ENCODE measurements at regions not wholly inside any gene's neighbourhood (a gene's known extent, or its start where the extent isn't known, plus 50 kb on each side); places are given as distances from the start of the nearest gene placed in this dataset.
A peak's percentile ranks its signal among the peaks of the same experiment; 100 is the strongest.

DNA sequence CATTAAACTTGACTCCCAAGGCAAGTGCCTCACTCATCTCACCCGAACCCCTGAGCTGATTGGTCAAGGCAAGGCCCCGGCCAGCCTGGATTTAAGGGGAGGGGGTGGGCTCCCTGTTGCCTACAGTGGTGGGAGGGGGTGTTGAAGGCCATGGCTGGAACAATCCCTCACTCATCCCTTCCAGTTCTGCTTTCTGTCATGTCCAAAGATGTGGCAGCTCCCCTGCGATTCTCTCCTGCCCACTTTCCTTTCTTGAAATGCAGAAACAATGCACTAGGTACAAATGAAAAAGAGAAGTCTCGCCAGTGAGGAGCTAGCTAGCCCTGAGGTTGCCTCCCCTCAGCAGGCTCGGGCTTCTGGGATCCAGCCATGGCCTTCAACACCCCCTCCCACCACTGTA, 240.9 kb downstream of the SYK start:
- no peak for DNase-seq

- no peak for DNase-seq
These were observed 241.6 kb downstream of the SYK start for GRCh38 chr9:91043056-91043810.

DNA sequence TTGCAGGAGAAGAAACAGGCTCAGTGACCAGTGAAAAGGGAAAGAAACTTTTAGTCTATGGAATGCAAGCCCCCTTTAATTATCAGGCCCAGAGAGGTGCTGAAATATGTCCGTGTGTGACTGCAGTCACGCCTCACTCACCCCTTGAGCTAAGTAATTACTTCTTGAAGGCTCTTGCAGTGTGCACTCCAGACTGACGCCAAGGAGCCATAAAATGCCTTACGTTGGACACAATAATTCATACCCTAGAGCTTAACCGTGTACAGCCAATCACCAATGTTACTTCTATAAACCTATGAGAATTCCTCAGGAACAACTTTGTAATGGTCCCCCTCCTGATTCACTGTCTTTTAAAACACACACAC, 242.2 kb downstream of the SYK start:
- DNase-seq, result no peak

DNA sequence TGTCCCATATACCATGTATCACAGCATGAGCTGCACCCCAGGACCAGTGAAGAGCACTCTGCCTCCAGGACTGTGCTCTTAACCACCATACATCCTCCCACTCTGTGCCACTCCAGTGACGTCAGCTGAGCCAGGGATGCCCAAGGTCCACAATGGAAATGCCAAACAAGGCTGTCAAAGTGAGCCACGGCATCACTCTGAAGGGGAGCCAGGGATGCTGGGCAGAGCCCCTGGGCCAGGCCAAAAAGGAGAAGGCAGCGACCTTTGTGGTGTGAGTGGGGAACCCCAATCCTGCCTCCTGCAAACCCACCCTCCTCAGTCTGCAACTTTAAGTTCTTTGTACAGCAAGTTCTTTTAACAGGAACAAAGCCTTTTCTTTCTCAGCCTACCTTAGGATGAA, 242.7 kb downstream of the SYK start:
- DNase-seq, result no peak

DNA sequence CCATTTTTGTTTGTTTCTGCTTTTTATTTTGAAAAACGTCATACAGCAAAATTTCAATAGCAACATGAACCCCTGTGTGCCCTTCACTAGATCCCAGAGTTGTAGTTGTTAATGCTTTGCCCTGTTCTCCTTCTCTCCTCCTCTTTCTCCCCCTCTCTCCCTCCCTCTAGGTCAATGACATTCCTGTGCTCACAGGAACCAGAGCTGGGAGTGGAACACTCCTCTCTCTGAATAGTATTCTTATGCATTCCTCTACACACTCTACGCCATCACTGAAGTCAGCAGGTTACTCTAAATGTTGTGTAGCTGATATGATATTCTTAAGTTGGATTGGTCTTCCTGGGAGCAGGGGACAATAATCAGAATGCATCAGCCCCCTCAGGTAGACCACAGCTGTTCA, 243.4 kb downstream of the SYK start:
- no peak for DNase-seq

DNA sequence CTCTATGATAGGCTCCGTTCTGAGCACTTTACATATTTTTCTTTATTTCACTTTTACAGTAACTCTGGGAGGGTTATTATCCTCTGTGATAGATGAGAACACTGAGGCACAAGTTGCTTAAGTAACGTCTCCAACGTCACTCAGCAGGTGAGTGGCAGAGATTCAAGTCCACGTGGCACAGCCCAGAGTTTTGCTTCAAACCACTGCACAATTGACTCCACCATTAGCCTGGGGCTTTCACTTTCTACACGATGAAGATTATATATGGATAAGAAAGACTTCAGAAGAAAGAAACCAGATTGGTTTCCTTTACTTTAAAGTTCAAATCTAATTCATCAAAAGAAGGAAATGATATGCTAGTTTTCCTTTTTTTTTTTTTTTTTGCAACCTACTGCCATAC, 245.9 kb downstream of the SYK start:
- peak; percentile 15 for DNase-seq

GRCh38 chr9:91047993-91048607, 246.5 kb downstream of the SYK start:
- DNase-seq, result peak; percentile 78

DNA sequence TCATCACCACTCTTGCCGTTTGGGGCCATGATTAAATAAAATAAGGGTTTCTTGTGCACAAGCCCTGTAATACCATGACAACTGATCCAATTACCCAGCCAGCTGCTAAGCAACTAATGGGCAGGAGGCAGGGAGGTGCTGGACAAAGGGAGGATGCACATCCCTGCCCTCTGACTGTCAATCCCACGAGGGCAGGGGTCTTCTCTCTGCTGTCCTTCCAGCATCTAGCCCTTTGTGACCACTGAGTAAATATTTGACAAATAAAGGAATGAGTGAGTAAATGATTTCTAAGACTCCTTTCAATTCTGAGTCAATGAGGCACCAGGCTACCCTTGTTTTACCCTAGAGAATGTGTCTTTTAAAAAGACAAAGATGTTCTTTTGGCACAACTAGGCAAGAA, 247.1 kb downstream of the SYK start:
- no peak for DNase-seq

DNA sequence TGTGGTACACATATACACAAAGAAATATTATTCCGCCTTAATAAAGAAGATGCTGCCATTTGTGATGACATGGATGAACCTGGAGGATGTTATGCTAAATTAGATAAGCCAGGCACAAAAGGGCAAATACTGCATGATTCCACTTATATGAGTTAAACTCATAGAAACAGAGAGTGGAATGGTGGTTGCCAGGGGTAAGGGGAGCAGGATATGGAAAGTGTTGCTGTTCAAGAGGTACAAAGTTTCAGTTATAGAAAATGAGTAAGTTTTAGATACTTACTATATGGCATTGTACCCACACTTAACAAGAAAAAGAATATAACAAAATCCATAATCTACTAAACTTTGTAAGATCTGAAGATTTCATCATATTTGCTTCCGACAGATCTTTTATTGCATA, 252.2 kb downstream of the SYK start:
- no peak for DNase-seq

- DNase-seq, result peak; percentile 61
These were observed 254.2 kb downstream of the SYK start for GRCh38 chr9:91055845-91056244.

DNA sequence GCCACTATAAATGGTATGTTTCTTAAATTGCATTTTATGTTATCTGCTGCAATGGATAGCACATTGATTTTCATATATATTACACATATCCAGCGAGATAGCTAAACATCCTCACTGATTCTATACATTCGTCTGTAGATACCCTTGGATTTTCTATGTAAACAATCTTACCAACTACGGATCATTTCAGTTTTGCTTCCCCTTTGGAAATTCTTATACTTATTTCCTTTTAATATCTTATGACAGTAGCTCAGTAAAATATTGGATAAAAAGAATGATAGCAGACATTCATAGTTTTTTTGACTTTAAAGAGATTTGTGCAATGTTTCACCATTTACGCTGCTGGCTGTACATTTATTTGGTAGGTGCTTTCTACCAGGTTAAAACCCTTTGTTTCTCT, 254.9 kb downstream of the SYK start:
- no peak for DNase-seq

- DNase-seq, result peak; percentile 80
These were observed 255.3 kb downstream of the SYK start for GRCh38 chr9:91056917-91057316.

DNA sequence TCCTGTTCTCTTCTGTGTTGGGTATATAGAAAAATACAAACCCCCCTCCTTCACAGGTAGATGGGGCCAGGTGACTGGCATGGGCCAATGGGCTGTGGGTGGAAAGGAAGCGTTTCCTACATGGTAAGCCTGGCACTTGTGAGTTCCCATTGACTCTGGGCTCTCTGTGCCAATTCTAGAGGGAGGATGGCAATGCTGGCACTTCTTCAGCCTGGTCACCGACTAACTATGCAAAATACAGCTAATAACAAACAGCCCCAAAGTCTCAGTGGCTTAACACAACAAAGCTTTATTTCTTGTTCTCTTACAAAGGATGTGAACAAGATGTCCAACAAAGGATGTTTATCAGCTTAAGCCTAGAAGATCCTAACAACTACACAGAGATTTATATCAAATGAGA, 258.1 kb downstream of the SYK start:
- peak; percentile 28 for DNase-seq

GRCh38 chr9:91060520-91061343, 259.1 kb downstream of the SYK start:
- DNase-seq, result peak; percentile 90

- DNase-seq, result no peak
These were observed 259.9 kb downstream of the SYK start for GRCh38 chr9:91061506-91061905.

- DNase-seq, result no peak
These were observed 260.7 kb downstream of the SYK start for GRCh38 chr9:91062281-91062680.

- no peak for DNase-seq
These were observed 261.9 kb downstream of the SYK start for GRCh38 chr9:91063471-91063870.

- no peak for DNase-seq
These were observed 263.8 kb downstream of the SYK start for GRCh38 chr9:91065231-91066041.

DNA sequence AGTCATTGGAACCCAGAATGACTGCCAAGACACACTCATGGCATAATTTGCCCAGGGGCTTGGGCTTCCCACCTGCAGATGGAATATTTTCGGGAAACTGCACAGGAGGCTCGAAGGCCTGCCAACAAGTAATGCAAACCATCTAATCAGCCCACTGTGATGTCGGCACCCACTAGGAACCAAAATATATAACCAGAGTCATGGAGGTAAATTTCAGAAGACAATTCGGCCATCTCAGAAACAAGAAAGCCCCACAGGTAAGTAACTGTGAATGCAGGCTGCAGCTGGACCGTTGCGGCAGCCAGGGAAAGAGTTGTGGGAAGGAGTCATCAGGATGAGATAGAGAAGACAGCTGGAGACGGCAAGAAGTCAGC, 264.4 kb downstream of the SYK start:
- no peak for DNase-seq

- DNase-seq, result no peak
These were observed 265.2 kb downstream of the SYK start for GRCh38 chr9:91066856-91067255.

GRCh38 chr9:91067306-91067860, 265.8 kb downstream of the SYK start:
- no peak for DNase-seq

DNA sequence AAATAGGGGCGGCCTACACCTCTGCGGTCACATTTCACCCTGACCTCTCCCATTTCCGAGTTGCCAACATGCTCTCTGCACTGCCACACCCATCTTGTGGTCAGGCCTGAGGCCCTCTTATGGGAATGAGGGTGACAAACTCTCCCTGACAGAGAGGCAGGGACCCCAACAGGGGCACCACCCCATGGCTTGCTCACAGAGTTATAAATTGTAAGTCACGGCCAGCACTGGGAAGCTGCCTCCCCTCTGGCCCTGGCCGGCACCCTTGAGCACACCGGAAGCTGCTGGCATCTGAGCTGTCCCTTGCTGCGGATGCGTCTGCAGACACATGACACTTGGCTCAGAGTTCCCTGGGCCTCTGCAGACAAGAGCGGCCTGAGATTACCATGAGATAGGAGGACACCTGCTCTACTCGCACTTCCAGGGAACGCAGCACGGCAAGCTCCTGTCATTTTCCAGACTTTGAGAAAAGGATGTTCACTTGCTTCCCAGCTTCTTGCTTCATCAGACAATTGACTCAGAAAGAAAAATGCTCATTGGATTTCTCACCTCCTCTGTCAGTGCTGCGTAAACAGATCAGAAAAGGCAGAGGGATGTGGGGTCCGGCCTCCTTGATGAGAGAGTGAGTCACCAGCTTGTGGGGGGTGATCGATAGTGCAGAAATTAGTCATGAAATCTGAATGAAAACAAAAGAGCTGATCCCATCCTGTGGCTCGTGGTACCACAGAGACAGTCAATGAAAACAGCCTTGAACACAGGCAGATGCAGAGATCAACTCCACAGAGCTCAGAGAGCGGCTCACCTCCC, 269.8 kb downstream of the SYK start:
- DNase-seq, result peak; percentile 51

All from dermis blood vessel endothelial cell (primary cell).